ENCODE measurements at regions not wholly inside any gene's neighbourhood (a gene's known extent, or its start where the extent isn't known, plus 50 kb on each side); places are given as distances from the start of the nearest gene placed in this dataset.

- Histone ChIP-seq H3K27me3 (ENCODE audit: control insufficient read depth, insufficient read depth, low read length) (no peaks in the 10 kb centered on the region), H3K4me3 (ENCODE audit: low read depth, low read length) (no peak overlapping the region), H3K36me3 (ENCODE audit: control insufficient read depth, insufficient read depth, low read length) (no peaks in the 10 kb centered on the region)
- TF ChIP-seq CTCF (IDR thresholded peaks at IDR 0.05; ENCODE audit: insufficient read depth, low read length, severe bottlenecking) = no peak
- FAIRE-seq = no peak
- DNase-seq (ENCODE audit: low read depth) = no peak
Measured at GRCh38 chr11:112752563-112752962, 208.7 kb upstream of the NCAM1 start.

- Histone ChIP-seq H3K4me3 (ENCODE audit: low read depth, low read length) (no peak overlapping the region), H3K27me3 (ENCODE audit: control insufficient read depth, insufficient read depth, low read length) (no peaks in the 10 kb centered on the region), H3K36me3 (ENCODE audit: control insufficient read depth, insufficient read depth, low read length) (no peaks in the 10 kb centered on the region)
- FAIRE-seq (no peak), DNase-seq (ENCODE audit: low read depth) (no peak)
- no peak for TF ChIP-seq CTCF (IDR thresholded peaks at IDR 0.05; ENCODE audit: insufficient read depth, low read length, severe bottlenecking)
Measured at GRCh38 chr11:112753706-112754105, 207.5 kb upstream of the NCAM1 start.

GRCh38 chr11:112759418-112759817 is 201.8 kb upstream of the NCAM1 start:
- no peaks in the 10 kb centered on the region for H3K27me3 ChIP-seq (ENCODE audit: control insufficient read depth, insufficient read depth, low read length)
- TF ChIP-seq CTCF (IDR thresholded peaks at IDR 0.05; ENCODE audit: insufficient read depth, low read length, severe bottlenecking) = no peak
- no peak for FAIRE-seq
- no peak for DNase-seq (ENCODE audit: low read depth)
- no peak overlapping the region for H3K4me3 ChIP-seq (ENCODE audit: low read depth, low read length)
- H3K36me3 ChIP-seq (ENCODE audit: control insufficient read depth, insufficient read depth, low read length) = no peaks in the 10 kb centered on the region

GRCh38 chr11:112760396-112761059 is 200.7 kb upstream of the NCAM1 start:
- Histone ChIP-seq H3K4me3 (ENCODE audit: low read depth, low read length) (no peak overlapping the region), H3K27me3 (ENCODE audit: control insufficient read depth, insufficient read depth, low read length) (no peaks in the 10 kb centered on the region), H3K36me3 (ENCODE audit: control insufficient read depth, insufficient read depth, low read length) (no peaks in the 10 kb centered on the region)
- FAIRE-seq (no peak), DNase-seq (ENCODE audit: low read depth) (no peak)
- no peak for TF ChIP-seq CTCF (IDR thresholded peaks at IDR 0.05; ENCODE audit: insufficient read depth, low read length, severe bottlenecking)

- FAIRE-seq (no peak), DNase-seq (ENCODE audit: low read depth) (no peak)
Measured at GRCh38 chr11:112761911-112762706, 199.1 kb upstream of the NCAM1 start.

More at GRCh38 chr11:112761911-112762706, 199.1 kb upstream of the NCAM1 start:
- no peak overlapping the region for H3K4me3 ChIP-seq (ENCODE audit: low read depth, low read length)
- H3K27me3 ChIP-seq (ENCODE audit: control insufficient read depth, insufficient read depth, low read length) = no peaks in the 10 kb centered on the region
- TF ChIP-seq CTCF (IDR thresholded peaks at IDR 0.05; ENCODE audit: insufficient read depth, low read length, severe bottlenecking) = no peak
- no peaks in the 10 kb centered on the region for H3K36me3 ChIP-seq (ENCODE audit: control insufficient read depth, insufficient read depth, low read length)

Measured in bronchial epithelial cell (primary cell).